SK-N-SH (cell line): ENCODE measurements at regions not wholly inside any gene's neighbourhood (a gene's known extent, or its start where the extent isn't known, plus 50 kb on each side); places are given as distances from the start of the nearest gene placed in this dataset.

Experiments used
- CTCF ChIA-PET: fragments of 300-600, 350-600 bp; formaldehyde crosslinking; extraction: SDS; loops from one replicate; lab custom pipeline; 2021; lab: Yijun Ruan, JAX
- POLR2A ChIA-PET: fragments of 350-600 bp; sonication (Branson Sonifier 250); formaldehyde crosslinking; extraction: SDS; loops from one replicate; lab custom pipeline; 2020; ENCODE audit warnings: antibody characterized with exemption, inconsistent platforms; lab: Yijun Ruan, JAX
- DNase-seq: peaks from one replicate; pipeline ENCODE4 v3.0.0; 2012
- H2AFZ ChIP-seq: fragments of 200-600 bp; sonication (generic); 2 replicates; pipeline ENCODE4 v1.8.1; 2016; ENCODE audit warnings: antibody characterized with exemption, mild to moderate bottlenecking, low read depth
- H3F3A ChIP-seq: fragments of 200-600 bp; sonication (generic); replicated peaks from 2 replicates; pipeline ENCODE3; 2016; ENCODE audit warnings: antibody characterized with exemption, mild to moderate bottlenecking; ENCODE audit not compliant: insufficient read depth
- H3K27ac ChIP-seq, 2 experiments: fragments of 200-500 bp in 1 of 2; fragments of 200-600 bp in 1 of 2; sonication (Bioruptor generic) in 1 of 2; sonication (generic), shearing (Covaris generic) in 1 of 2; 2 replicates each; pipeline versions ENCODE4 v1.5.1 to v1.6.1; 2014 to 2016; ENCODE audit warnings: low read depth in 2 of 2, inconsistent platforms in 1 of 2, low read length in 1 of 2, mild to moderate bottlenecking in 1 of 2, mixed read lengths in 1 of 2
- H3K27me3 ChIP-seq: fragments of 200-600 bp; sonication (generic), shearing (Covaris generic); 2 replicates; pipeline ENCODE4 v1.6.1; 2016; ENCODE audit warnings: mixed run types; ENCODE audit not compliant: insufficient read depth
- H3K36me3 ChIP-seq, 2 experiments: fragments of 200-500 bp in 1 of 2; fragments of 200-600 bp in 1 of 2; sonication (Bioruptor generic) in 1 of 2; sonication (generic) in 1 of 2; replicated peaks in 1 of 2; 2 replicates each; pipeline versions ENCODE3 to v1.5.1; 2014 to 2016; ENCODE audit warnings: low read length in 1 of 2, mild to moderate bottlenecking in 1 of 2; ENCODE audit not compliant: insufficient read depth in 2 of 2, control insufficient read depth in 1 of 2
- H3K4me1 ChIP-seq, 2 experiments: fragments of 200-500 bp in 1 of 2; fragments of 200-600 bp in 1 of 2; sonication (Bioruptor generic) in 1 of 2; sonication (generic), shearing (Covaris generic) in 1 of 2; 2 replicates each; pipeline versions ENCODE4 v1.5.1 to v1.6.1; 2014 to 2016; ENCODE audit warnings: low read depth in 1 of 2, low read length in 1 of 2, mixed run types in 1 of 2; ENCODE audit not compliant: insufficient read depth in 2 of 2, control insufficient read depth in 1 of 2
- H3K4me2 ChIP-seq: fragments of 200-600 bp; sonication (generic), shearing (Covaris generic); 2 replicates; pipeline ENCODE4 v1.6.1; 2017; ENCODE audit warnings: mixed run types
- H3K4me3 ChIP-seq, 2 experiments: fragments of 200-500 bp in 1 of 2; fragments of 200-600 bp in 1 of 2; sonication (Bioruptor generic) in 1 of 2; sonication (generic), shearing (Covaris generic) in 1 of 2; 2 replicates each; pipeline versions ENCODE4 v1.5.1 to v1.8.1; 2014 to 2016; ENCODE audit warnings: low read depth in 2 of 2, inconsistent platforms in 1 of 2, low read length in 1 of 2, mild to moderate bottlenecking in 1 of 2, mixed read lengths in 1 of 2, moderate library complexity in 1 of 2
- H3K79me2 ChIP-seq: fragments of 200-600 bp; sonication (generic); 2 replicates; pipeline ENCODE4 v1.8.1; 2017; ENCODE audit warnings: mild to moderate bottlenecking; ENCODE audit not compliant: insufficient read depth
- H3K9ac ChIP-seq: fragments of 200-600 bp; sonication (generic); 2 replicates; pipeline ENCODE4 v1.6.1; 2017; ENCODE audit warnings: mixed run types
- H3K9me2 ChIP-seq: fragments of 200-600 bp; sonication (generic); 2 replicates; pipeline ENCODE4 v1.6.1; 2017; ENCODE audit warnings: mixed run types
- H3K9me3 ChIP-seq: fragments of 200-600 bp; sonication (generic); 2 replicates; pipeline ENCODE4 v1.6.1; 2017; ENCODE audit warnings: mixed run types, mild to moderate bottlenecking, moderate library complexity
- H4K20me1 ChIP-seq: fragments of 200-600 bp; sonication (generic); 2 replicates; pipeline ENCODE4 v1.6.1; 2017; ENCODE audit warnings: mild to moderate bottlenecking, mixed run types; ENCODE audit not compliant: insufficient read depth
- CHD2 ChIP-seq: fragments of 150-350 bp; IDR thresholded peaks from 2 replicates; pipeline ENCODE4 v1.6.1; 2018; ENCODE audit warnings: low read length; ENCODE audit not compliant: partially characterized antibody
- EZH2phosphoT487 ChIP-seq: fragments of 200-600 bp; sonication (generic); IDR thresholded peaks from 2 replicates; pipeline ENCODE4 v1.6.1; 2017; ENCODE audit warnings: low read depth, mixed run types, mild to moderate bottlenecking, antibody characterized with exemption, moderate library complexity, borderline replicate concordance
- FOSL2 ChIP-seq: IDR thresholded peaks from 2 replicates; pipeline ENCODE4 v1.4.0; 2012; ENCODE audit warnings: low read depth, mild to moderate bottlenecking, moderate library complexity, borderline replicate concordance
- GABPA ChIP-seq: IDR thresholded peaks from 2 replicates; pipeline ENCODE4 v1.4.0; 2012; ENCODE audit warnings: low read depth, mild to moderate bottlenecking
- JUND ChIP-seq: IDR thresholded peaks from 2 replicates; pipeline ENCODE4 v1.4.0; 2012
- MAX ChIP-seq: IDR thresholded peaks from 2 replicates; pipeline ENCODE4 v1.4.0; 2012; ENCODE audit warnings: low read depth
- MEF2A ChIP-seq: IDR thresholded peaks from 2 replicates; pipeline ENCODE4 v1.4.0; 2012; ENCODE audit warnings: low read depth, borderline replicate concordance
- NFIC ChIP-seq: IDR thresholded peaks from 2 replicates; pipeline ENCODE4 v1.4.0; 2012; ENCODE audit warnings: borderline replicate concordance
- NRF1 ChIP-seq: IDR thresholded peaks from 2 replicates; pipeline ENCODE4 v1.6.1; 2012; ENCODE audit warnings: low read depth, mild to moderate bottlenecking, low read length
- RCOR1 ChIP-seq: fragments of 150-350 bp; IDR thresholded peaks from 2 replicates; pipeline ENCODE4 v1.6.1; 2017; ENCODE audit warnings: antibody characterized with exemption, low read length
- RFX5 ChIP-seq: IDR thresholded peaks from 2 replicates; pipeline ENCODE4 v1.6.1; 2012; ENCODE audit warnings: mild to moderate bottlenecking, improper control_type of control experiment, low read length
- RXRA ChIP-seq: IDR thresholded peaks from 2 replicates; pipeline ENCODE4 v1.4.0; 2012; ENCODE audit warnings: low read depth, mild to moderate bottlenecking, borderline replicate concordance
- SMC3 ChIP-seq: IDR thresholded peaks from 2 replicates; pipeline ENCODE4 v1.6.1; 2012; ENCODE audit warnings: low read depth, low read length, improper control_type of control experiment
- TAF1 ChIP-seq: IDR thresholded peaks from 2 replicates; pipeline ENCODE4 v1.6.1; 2012; ENCODE audit warnings: low read depth, mild to moderate bottlenecking, low read length, moderate library complexity, borderline replicate concordance
- TCF12 ChIP-seq: IDR thresholded peaks from 2 replicates; pipeline ENCODE4 v1.4.0; 2012
- TEAD4 ChIP-seq: IDR thresholded peaks from 2 replicates; pipeline ENCODE4 v1.4.0; 2012; ENCODE audit warnings: mild to moderate bottlenecking, borderline replicate concordance; ENCODE audit not compliant: insufficient read depth
- USF1 ChIP-seq: IDR thresholded peaks from 2 replicates; pipeline ENCODE4 v1.4.0; 2012; ENCODE audit warnings: low read depth, borderline replicate concordance
- ZBTB33 ChIP-seq: IDR thresholded peaks from 2 replicates; pipeline ENCODE4 v1.4.0; 2012; ENCODE audit warnings: low read depth, borderline replicate concordance
- WGBS: methylation state at CpG from one replicate; pipeline ENCODE4 v1.1.6; 2017; ENCODE audit warnings: low lambda C conversion rate; 5-methylcytosine and 5-hydroxymethylcytosine counted together
- TF ChIP-seq, protein P1 (sequence below): fragments of 150-350 bp; IDR thresholded peaks from 2 replicates; pipeline ENCODE4 v1.6.1; 2017; ENCODE audit warnings: antibody characterized with exemption, low read length, low read depth, borderline replicate concordance

DNA sequence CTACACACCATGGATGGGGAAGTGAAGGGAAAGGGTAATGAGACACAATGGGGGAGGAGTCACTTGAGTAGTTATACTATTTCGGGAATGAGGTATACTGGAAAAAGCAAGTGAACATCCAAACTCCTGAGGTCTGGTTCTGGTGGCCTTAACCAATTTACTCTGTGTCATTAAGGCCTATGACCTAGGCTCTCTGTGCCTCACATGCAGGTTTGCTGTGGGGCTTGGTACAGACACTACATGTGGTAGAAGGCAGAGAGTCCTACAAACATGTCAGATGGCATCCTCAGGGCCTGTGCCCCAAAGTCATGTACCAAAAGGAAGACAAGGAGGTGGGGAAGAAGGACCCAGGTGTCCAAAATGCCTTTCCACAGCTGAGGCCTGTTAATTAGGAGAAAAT lies 98.9 kb downstream of the TRIM29 start:
- no peaks in the 10 kb centered on the region for H3K9me3 ChIP-seq
- no peak overlapping the region for H3K4me3 ChIP-seq
- no peaks in the 10 kb centered on the region for H4K20me1 ChIP-seq
- TF ChIP-seq NFIC (no peak), ZBTB33 (no peak), RFX5 (no peak), SMC3 (no peak), RCOR1 (no peak), EZH2phosphoT487 (no peak), JUND (no peak), GABPA (no peak), TAF1 (no peak), CHD2 (no peak), MEF2A (no peak), USF1 (no peak), TCF12 (no peak), FOSL2 (no peak), RXRA (no peak), TEAD4 (no peak), MAX (no peak), NRF1 (no peak)
- TF ChIP-seq, protein P1, sequence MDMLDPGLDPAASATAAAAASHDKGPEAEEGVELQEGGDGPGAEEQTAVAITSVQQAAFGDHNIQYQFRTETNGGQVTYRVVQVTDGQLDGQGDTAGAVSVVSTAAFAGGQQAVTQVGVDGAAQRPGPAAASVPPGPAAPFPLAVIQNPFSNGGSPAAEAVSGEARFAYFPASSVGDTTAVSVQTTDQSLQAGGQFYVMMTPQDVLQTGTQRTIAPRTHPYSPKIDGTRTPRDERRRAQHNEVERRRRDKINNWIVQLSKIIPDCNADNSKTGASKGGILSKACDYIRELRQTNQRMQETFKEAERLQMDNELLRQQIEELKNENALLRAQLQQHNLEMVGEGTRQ, result no peak
- WGBS, result 14% methylated on average over 1 of the region's 1 CpG
- ChIA-PET POLR2A (no interaction called here), CTCF (interaction anchor here (1.5 kb wide), 1 partner anchor 19 kb away, joined by 4 read pairs; no protein-coding TSS in a partner anchor)
- no peak overlapping the region for H2AFZ ChIP-seq
- H3F3A ChIP-seq, result no peaks in the 10 kb centered on the region
- no peaks in the 10 kb centered on the region for H3K36me3 ChIP-seq
- no peak overlapping the region for H3K27ac ChIP-seq
- H3K4me2 ChIP-seq, result no peak overlapping the region
- no peaks in the 10 kb centered on the region for H3K9me2 ChIP-seq
- H3K27me3 ChIP-seq, result no peaks in the 10 kb centered on the region
- H3K4me1 ChIP-seq, result peaks cover 0 to 14% of the 10 kb centered on the region in 2 experiments; a peak in 1 of 4 replicates
- DNase-seq, result no peak
- H3K9ac ChIP-seq, result no peak overlapping the region
- no peaks in the 10 kb centered on the region for H3K79me2 ChIP-seq
